HEK293 (cell line): ENCODE measurements at regions not wholly inside any gene's neighbourhood (a gene's known extent, or its start where the extent isn't known, plus 50 kb on each side); places are given as distances from the start of the nearest gene placed in this dataset.
A peak's percentile ranks its signal among the peaks of the same experiment; 100 is the strongest.

Source experiments
- BCL11B ChIP-seq: fragments of 450-650 bp; formaldehyde crosslinking; IDR thresholded peaks from 2 replicates; pipeline ENCODE4 v1.5.1; 2016; ENCODE audit warnings: low read depth, missing biosample characterization, missing genetic modification characterization
- CTCF ChIP-seq: fragments of 450-650 bp; formaldehyde crosslinking; IDR thresholded peaks from 2 replicates; pipeline ENCODE4 v1.5.1; 2016; ENCODE audit warnings: missing biosample characterization, missing genetic modification characterization
- ZBTB20 ChIP-seq: fragments of 450-650 bp; formaldehyde crosslinking; IDR thresholded peaks from 2 replicates; pipeline ENCODE4 v1.5.1; 2016; ENCODE audit warnings: missing biosample characterization, missing genetic modification characterization
- ZNF366 ChIP-seq: fragments of 450-650 bp; formaldehyde crosslinking; conservative IDR thresholded peaks from 2 replicates; pipeline ENCODE4 v1.5.1; 2016; ENCODE audit warnings: missing biosample characterization, missing genetic modification characterization

GRCh38 chr14:58815794-58816193, 178.0 kb downstream of the DACT1 start:
- TF ChIP-seq CTCF (tag by site-specific recombination): no peak
- no peak for TF ChIP-seq BCL11B (tag by site-specific recombination)
- TF ChIP-seq ZNF366: no peak
- TF ChIP-seq ZBTB20 (tag by site-specific recombination): peak; percentile 29; the same call in 1 of the 2 replicates
